ENCODE measurements at regions not wholly inside any gene's neighbourhood (a gene's known extent, or its start where the extent isn't known, plus 50 kb on each side); places are given as distances from the start of the nearest gene placed in this dataset.

DNA sequence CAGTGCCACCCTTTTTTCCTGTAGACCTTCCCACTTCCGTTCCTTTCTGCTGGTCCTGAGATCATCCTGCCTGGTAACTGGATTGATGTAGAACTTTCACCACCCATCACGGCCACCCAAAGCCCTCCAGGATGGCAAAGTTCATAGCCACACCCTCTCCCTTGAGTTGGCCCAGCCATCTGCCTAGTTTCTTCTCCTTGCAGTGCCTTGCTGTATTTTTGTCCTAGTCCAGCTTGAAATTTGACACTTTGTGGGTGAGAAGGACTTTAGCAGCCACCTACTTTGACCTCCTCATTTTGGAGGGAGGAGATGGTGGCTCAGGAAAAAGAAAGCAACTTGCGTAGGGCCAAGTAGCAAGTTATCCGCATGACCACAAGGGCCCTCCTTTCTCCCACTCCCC lies 140.7 kb downstream of the BUB3 start:
- ChIA-PET CTCF (ENCODE audit: low intra/inter-chr PET ratio) (no interaction called here), POLR2A (interaction anchor here (0.6 kb wide), 1 partner anchor 208 kb away, joined by 4 read pairs; no protein-coding TSS in a partner anchor)
- Histone ChIP-seq H3K4me3 (no peak overlapping the region), H3K4me1 (replicated peaks in 1 of 2; ENCODE audit: control insufficient read depth in 2 of 2, insufficient read depth in 2 of 2, low read length in 2 of 2) (no peaks in the 10 kb centered on the region), H3K9me3 (replicated peaks; ENCODE audit: control insufficient read depth, insufficient read depth, low read depth, low read length) (no peaks in the 10 kb centered on the region), H3K9ac (ENCODE audit: insufficient read depth in 1 of 2, low read depth in 2 of 2, low read length in 2 of 2) (no peak overlapping the region), H3K9me1 (ENCODE audit: control insufficient read depth, insufficient read depth, low read length) (no peaks in the 10 kb centered on the region), H3K4me2 (ENCODE audit: insufficient read depth, low read length) (no peak overlapping the region), H3K79me2 (ENCODE audit: control insufficient read depth, insufficient read depth, low read length) (no peaks in the 10 kb centered on the region), H3K36me3 (ENCODE audit: control insufficient read depth, insufficient read depth, low read length) (no peaks in the 10 kb centered on the region), H3K27ac (ENCODE audit: extremely low read depth, low read depth, low read length) (no peak overlapping the region), H2AFZ (ENCODE audit: low read depth, low read length) (no peak overlapping the region), H4K20me1 (replicated peaks; ENCODE audit: control insufficient read depth, insufficient read depth, low read length) (no peaks in the 10 kb centered on the region), H3K27me3 (ENCODE audit: control insufficient read depth in 2 of 2, insufficient read depth in 2 of 2, low read length in 2 of 2) (no peaks in the 10 kb centered on the region)
- intact Hi-C loops (cut with micrococcal nuclease), result no loop called here
- no TSS peak for BruUV-seq (replicated peaks)
- DNase-seq (ENCODE audit: extremely low read depth in 1 of 4, low spot score in 3 of 4), result no peak
- WGBS (ENCODE audit: insufficient coverage, low coverage, missing lambda C conversion rate), result 11% methylated on average over 2 of the region's 4 CpGs
- in situ Hi-C loops (cut with MboI), result no loop called here
- no peak for FAIRE-seq
- ATAC-seq, result no peak
- TF ChIP-seq ZFPM2 (CRISPR knock-in tag; IDR thresholded peaks at IDR 0.05) (no peak), SREBF2 (CRISPR knock-in tag; IDR thresholded peaks at IDR 0.05) (no peak), CBX5 (IDR thresholded peaks at IDR 0.05; ENCODE audit: borderline replicate concordance, low read depth) (no peak), ZNF23 (CRISPR knock-in tag; IDR thresholded peaks at IDR 0.05) (no peak), FOXP1 (CRISPR knock-in tag; IDR thresholded peaks at IDR 0.05) (no peak), SAP30 (IDR thresholded peaks at IDR 0.05; ENCODE audit: borderline replicate concordance, insufficient read depth, low read depth, low read length, poor library complexity, severe bottlenecking) (no peak), XRCC5 (IDR thresholded peaks at IDR 0.05; ENCODE audit: low read depth, low read length) (no peak), STAG1 (CRISPR knock-in tag; IDR thresholded peaks at IDR 0.05; ENCODE audit: borderline replicate concordance) (no peak), NR2C2 (CRISPR knock-in tag; IDR thresholded peaks at IDR 0.05) (no peak), NR2C2 (tag; IDR thresholded peaks at IDR 0.05) (no peak), U2AF2 (optimal IDR thresholded peaks at IDR 0.05; ENCODE audit: low read depth, low read length) (no peak)
- TF ChIP-seq, protein P1, sequence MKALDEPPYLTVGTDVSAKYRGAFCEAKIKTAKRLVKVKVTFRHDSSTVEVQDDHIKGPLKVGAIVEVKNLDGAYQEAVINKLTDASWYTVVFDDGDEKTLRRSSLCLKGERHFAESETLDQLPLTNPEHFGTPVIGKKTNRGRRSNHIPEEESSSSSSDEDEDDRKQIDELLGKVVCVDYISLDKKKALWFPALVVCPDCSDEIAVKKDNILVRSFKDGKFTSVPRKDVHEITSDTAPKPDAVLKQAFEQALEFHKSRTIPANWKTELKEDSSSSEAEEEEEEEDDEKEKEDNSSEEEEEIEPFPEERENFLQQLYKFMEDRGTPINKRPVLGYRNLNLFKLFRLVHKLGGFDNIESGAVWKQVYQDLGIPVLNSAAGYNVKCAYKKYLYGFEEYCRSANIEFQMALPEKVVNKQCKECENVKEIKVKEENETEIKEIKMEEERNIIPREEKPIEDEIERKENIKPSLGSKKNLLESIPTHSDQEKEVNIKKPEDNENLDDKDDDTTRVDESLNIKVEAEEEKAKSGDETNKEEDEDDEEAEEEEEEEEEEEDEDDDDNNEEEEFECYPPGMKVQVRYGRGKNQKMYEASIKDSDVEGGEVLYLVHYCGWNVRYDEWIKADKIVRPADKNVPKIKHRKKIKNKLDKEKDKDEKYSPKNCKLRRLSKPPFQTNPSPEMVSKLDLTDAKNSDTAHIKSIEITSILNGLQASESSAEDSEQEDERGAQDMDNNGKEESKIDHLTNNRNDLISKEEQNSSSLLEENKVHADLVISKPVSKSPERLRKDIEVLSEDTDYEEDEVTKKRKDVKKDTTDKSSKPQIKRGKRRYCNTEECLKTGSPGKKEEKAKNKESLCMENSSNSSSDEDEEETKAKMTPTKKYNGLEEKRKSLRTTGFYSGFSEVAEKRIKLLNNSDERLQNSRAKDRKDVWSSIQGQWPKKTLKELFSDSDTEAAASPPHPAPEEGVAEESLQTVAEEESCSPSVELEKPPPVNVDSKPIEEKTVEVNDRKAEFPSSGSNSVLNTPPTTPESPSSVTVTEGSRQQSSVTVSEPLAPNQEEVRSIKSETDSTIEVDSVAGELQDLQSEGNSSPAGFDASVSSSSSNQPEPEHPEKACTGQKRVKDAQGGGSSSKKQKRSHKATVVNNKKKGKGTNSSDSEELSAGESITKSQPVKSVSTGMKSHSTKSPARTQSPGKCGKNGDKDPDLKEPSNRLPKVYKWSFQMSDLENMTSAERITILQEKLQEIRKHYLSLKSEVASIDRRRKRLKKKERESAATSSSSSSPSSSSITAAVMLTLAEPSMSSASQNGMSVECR (CRISPR knock-in tag; IDR thresholded peaks at IDR 0.05), result no peak
- TF ChIP-seq, protein P2, sequence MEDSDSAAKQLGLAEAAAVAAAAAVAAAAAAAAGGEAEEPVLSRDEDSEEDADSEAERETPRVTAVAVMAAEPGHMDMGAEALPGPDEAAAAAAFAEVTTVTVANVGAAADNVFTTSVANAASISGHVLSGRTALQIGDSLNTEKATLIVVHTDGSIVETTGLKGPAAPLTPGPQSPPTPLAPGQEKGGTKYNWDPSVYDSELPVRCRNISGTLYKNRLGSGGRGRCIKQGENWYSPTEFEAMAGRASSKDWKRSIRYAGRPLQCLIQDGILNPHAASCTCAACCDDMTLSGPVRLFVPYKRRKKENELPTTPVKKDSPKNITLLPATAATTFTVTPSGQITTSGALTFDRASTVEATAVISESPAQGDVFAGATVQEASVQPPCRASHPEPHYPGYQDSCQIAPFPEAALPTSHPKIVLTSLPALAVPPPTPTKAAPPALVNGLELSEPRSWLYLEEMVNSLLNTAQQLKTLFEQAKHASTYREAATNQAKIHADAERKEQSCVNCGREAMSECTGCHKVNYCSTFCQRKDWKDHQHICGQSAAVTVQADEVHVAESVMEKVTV (CRISPR knock-in tag; IDR thresholded peaks at IDR 0.05), result no peak
- TF ChIP-seq, protein P3, sequence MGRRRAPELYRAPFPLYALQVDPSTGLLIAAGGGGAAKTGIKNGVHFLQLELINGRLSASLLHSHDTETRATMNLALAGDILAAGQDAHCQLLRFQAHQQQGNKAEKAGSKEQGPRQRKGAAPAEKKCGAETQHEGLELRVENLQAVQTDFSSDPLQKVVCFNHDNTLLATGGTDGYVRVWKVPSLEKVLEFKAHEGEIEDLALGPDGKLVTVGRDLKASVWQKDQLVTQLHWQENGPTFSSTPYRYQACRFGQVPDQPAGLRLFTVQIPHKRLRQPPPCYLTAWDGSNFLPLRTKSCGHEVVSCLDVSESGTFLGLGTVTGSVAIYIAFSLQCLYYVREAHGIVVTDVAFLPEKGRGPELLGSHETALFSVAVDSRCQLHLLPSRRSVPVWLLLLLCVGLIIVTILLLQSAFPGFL (CRISPR knock-in tag; IDR thresholded peaks at IDR 0.05), result no peak
